Uterus (tissue), 2 donors: ENCODE measurements at regions not wholly inside any gene's neighbourhood (a gene's known extent, or its start where the extent isn't known, plus 50 kb on each side); places are given as distances from the start of the nearest gene placed in this dataset.

ENCODE experiments used
- CTCF ChIP-seq, 4 experiments: fragments of 200-600 bp in 2 of 4; fragments of 450-650 bp in 2 of 4; sonication (generic) in 2 of 4; IDR thresholded peaks; one replicate each; pipeline ENCODE4 v1.5.1; 2016 to 2019; ENCODE audit warnings: antibody characterized with exemption in 4 of 4, mild to moderate bottlenecking in 2 of 4, moderate library complexity in 1 of 4
- POLR2A ChIP-seq, 2 donors: fragments of 450-650 bp; IDR thresholded peaks; one replicate each; pipeline ENCODE4 v1.6.1; 2016; ENCODE audit warnings: antibody characterized with exemption in 2 of 2, mild to moderate bottlenecking in 1 of 2, moderate library complexity in 1 of 2

GRCh38 chr16:86949630-86950029 is 367.6 kb downstream of the C16orf95 start:
- no peak for TF ChIP-seq POLR2A (IDR thresholded peaks at IDR 0.05)
- TF ChIP-seq CTCF (IDR thresholded peaks at IDR 0.05): no peak
